H1 (cell line): ENCODE measurements at regions not wholly inside any gene's neighbourhood (a gene's known extent, or its start where the extent isn't known, plus 50 kb on each side); places are given as distances from the start of the nearest gene placed in this dataset.

Experiments used
- KDM1A ChIP-seq: fragments of 200-600, 300-600 bp; sonication (generic); IDR thresholded peaks from 2 replicates; pipeline ENCODE4 v1.7.1; 2016; ENCODE audit warnings: mild to moderate bottlenecking, low read length, borderline replicate concordance

GRCh38 chr12:11556682-11557081, 92.8 kb upstream of the ETV6 start (continued):
- no peak for TF ChIP-seq KDM1A
- TF ChIP-seq, all 59 proteins: peak for 0
